Cardiac muscle cell (in vitro differentiated cells and primary cell): ENCODE measurements at regions not wholly inside any gene's neighbourhood (a gene's known extent, or its start where the extent isn't known, plus 50 kb on each side); places are given as distances from the start of the nearest gene placed in this dataset.
"Not testable (repeated sequence)": the region's sequence is repeated elsewhere in the genome, so short reads cannot be mapped to it uniquely, and the experiment has no call there.

Experiments used
- DNase-seq, 2 donors: peaks; one replicate each; pipeline versions ENCODE4 v3.0.0 to v3.0.0-alpha.2; 2010 to 2017; ENCODE audit warnings: low read depth in 1 of 2, low spot score in 1 of 2
- H3K27ac ChIP-seq: fragments of 200-600 bp; sonication (generic); 2 replicates; pipeline ENCODE4 v1.5.1; 2016
- H3K27me3 ChIP-seq: fragments of 200-600 bp; sonication (generic); 2 replicates; pipeline ENCODE4 v1.6.0; 2016; ENCODE audit warnings: control low read depth
- H3K36me3 ChIP-seq: fragments of 200-600 bp; sonication (generic); 2 replicates; pipeline ENCODE4 v1.5.1; 2016; ENCODE audit warnings: control low read depth
- H3K4me1 ChIP-seq: fragments of 200-600 bp; sonication (generic); 2 replicates; pipeline ENCODE4 v1.8.1; 2017; ENCODE audit warnings: low read depth, mild to moderate bottlenecking, mixed run types
- H3K4me3 ChIP-seq: fragments of 200-600 bp; sonication (generic); 2 replicates; pipeline ENCODE4 v1.5.1; 2016; ENCODE audit warnings: mild to moderate bottlenecking
- H3K9me3 ChIP-seq: fragments of 200-600 bp; sonication (generic); 2 replicates; pipeline ENCODE4 v1.5.1; 2017; ENCODE audit warnings: low read depth, mild to moderate bottlenecking, control low read depth
- CTCF ChIP-seq: IDR thresholded peaks from 2 replicates; pipeline ENCODE4 v1.5.1; 2012; ENCODE audit warnings: low read depth, mild to moderate bottlenecking, low read length

DNA sequence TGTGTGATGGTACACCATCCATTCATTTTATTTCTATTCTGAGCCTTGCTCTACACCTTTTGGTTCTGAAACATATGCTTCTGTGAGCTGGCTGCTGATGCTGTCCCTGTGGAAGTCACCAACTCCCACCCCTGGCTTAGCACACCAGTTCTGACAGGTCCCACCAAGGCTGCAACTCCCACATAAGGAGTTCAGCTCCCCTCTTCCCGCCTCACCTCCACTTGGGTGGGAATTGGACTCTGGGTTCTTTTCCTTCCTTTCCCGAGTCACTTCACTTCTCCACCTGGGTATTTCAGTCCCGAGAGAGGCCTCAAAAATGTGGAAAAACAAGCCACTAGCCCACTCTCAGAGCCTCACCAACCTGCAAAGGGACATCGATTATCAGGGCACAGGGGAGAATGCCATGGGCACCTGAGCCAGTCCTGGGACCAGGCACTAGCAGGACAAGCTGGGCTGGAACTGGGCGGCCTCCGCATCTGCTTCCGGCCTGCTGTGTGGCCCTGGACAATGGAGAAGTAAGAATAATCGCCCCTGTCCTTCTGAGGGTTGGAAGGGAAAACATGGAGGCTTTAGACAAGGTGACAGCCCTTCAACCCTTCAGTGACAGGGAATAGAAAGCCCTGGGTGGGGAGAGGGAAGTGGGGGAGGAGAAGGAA is 80.1 kb downstream of the IGLL1 start:
- Histone ChIP-seq H3K9me3 (no peaks in the 10 kb centered on the region), H3K36me3 (no peaks in the 10 kb centered on the region), H3K27me3 (no peaks in the 10 kb centered on the region), H3K4me3 (no peak overlapping the region), H3K4me1 (peaks cover 13% of the 10 kb centered on the region), H3K27ac (no peak overlapping the region)
- TF ChIP-seq CTCF, result no peak
- no peak for DNase-seq

GRCh38 chr22:23498811-23499798 is 81.0 kb downstream of the IGLL1 start:
- DNase-seq, result no peak
- no peak for TF ChIP-seq CTCF

GRCh38 chr22:23497889-23498288 is 82.2 kb downstream of the IGLL1 start:
- H3K27ac ChIP-seq, H3K4me1 ChIP-seq, H3K9me3 ChIP-seq, H3K27me3 ChIP-seq, DNase-seq, H3K36me3 ChIP-seq, H3K4me3 ChIP-seq: not testable (repeated sequence)

More at GRCh38 chr22:23498811-23499798, 81.0 kb downstream of the IGLL1 start:
- Histone ChIP-seq H3K36me3 (no peaks in the 10 kb centered on the region), H3K27me3 (no peaks in the 10 kb centered on the region), H3K9me3 (no peaks in the 10 kb centered on the region), H3K4me1 (peaks cover 6% of the 10 kb centered on the region), H3K27ac (no peak overlapping the region), H3K4me3 (no peak overlapping the region)

GRCh38 chr22:23497016-23497885 is 82.8 kb downstream of the IGLL1 start:
- DNase-seq, result no peak
- peaks cover 6% of the 10 kb centered on the region for H3K4me1 ChIP-seq

DNA sequence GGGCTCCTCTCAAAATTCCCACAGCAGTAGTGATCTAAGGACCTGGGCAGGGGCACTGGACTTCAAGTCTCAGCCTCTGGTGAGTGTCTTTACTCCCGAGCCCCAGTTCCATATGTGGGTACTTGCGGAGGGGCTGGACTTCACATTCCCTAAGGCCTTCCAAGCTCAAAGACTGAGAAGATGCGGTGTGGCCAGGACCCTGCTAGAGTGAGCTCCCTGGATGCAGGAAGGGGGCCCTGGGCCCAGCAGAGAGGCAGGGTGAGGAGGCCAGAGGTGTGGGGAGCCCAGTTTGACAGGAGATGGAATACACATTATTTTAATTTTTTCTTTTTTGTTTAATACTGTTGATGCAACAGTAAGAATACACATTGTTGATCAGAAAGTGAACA is 83.7 kb downstream of the IGLL1 start:
- no peak for DNase-seq
- TF ChIP-seq CTCF, result no peak
- no peaks in the 10 kb centered on the region for H3K27me3 ChIP-seq
- H3K9me3 ChIP-seq, result no peaks in the 10 kb centered on the region
- no peaks in the 10 kb centered on the region for H3K36me3 ChIP-seq
- H3K4me1 ChIP-seq, result peaks cover 6% of the 10 kb centered on the region
- H3K27ac ChIP-seq, result no peak overlapping the region
- no peak overlapping the region for H3K4me3 ChIP-seq

More at GRCh38 chr22:23497016-23497885, 82.8 kb downstream of the IGLL1 start:
- Histone ChIP-seq H3K9me3 (no peaks in the 10 kb centered on the region), H3K27ac (no peak overlapping the region), H3K27me3 (no peaks in the 10 kb centered on the region), H3K36me3 (no peaks in the 10 kb centered on the region), H3K4me3 (no peak overlapping the region)
- TF ChIP-seq CTCF, result no peak
